GM12892 (cell line): ENCODE measurements at regions not wholly inside any gene's neighbourhood (a gene's known extent, or its start where the extent isn't known, plus 50 kb on each side); places are given as distances from the start of the nearest gene placed in this dataset.
"Not testable (repeated sequence)": the region's sequence is repeated elsewhere in the genome, so short reads cannot be mapped to it uniquely, and the experiment has no call there.

Experiments
- POLR2A ChIP-seq: IDR thresholded peaks from 2 replicates; pipeline ENCODE4 v1.6.1; 2011; ENCODE audit warnings: low read depth, low read length, control low read depth
- POLR2AphosphoS5 ChIP-seq: IDR thresholded peaks from 2 replicates; pipeline ENCODE4 v1.6.1; 2011; ENCODE audit warnings: low read depth, low read length, control low read depth

GRCh38 chr7:68082066-68082960, 1085.7 kb downstream of the TYW1 start:
- not testable (repeated sequence) for TF ChIP-seq POLR2AphosphoS5, POLR2A
